GM18861 (cell line): ENCODE measurements at regions not wholly inside any gene's neighbourhood (a gene's known extent, or its start where the extent isn't known, plus 50 kb on each side); places are given as distances from the start of the nearest gene placed in this dataset.

Source experiments
- ATAC-seq: cut with Tn5 transposase; IDR thresholded peaks from one replicate; pipeline ENCODE4 v1.9.1; 2021; ENCODE audit not compliant: unreplicated experiment

DNA sequence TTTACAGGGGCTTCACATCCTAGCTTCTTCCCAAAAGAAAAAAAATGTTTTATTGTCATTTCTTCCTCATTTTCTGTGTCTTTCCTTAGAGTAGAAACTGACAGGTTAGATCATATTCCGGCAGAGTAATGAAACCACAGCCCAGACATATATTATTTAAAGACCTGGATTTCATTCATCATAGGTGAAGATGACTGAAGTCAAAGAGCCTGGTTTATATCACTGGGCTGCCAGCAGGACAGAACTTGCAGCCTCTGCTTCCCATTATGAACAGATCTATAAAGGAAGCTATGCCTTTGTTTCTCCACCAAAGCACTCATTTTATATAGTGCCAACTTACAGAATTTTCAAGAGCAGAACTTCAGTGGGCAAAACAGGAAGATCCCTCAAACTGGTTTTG, 137.9 kb downstream of the METTL4 start:
- no peak for ATAC-seq

DNA sequence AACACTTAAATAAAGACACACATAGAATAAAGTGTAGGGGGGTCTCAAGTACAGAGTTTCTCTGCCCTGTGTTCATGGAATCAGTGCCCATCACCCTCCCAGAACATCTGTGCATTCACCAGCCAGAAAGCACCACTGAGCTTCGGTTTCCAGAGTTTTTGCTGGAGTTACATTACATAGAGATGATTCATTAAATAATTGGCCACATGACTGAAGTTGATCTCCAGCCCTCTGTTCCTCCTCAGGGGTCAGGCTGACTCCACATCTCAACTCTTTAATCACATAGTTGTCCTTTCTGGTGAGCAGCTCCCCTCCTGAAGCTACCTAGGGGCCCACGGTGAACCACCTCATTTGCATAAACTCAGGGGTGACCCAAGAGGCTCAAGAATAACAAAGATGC, 129.8 kb downstream of the METTL4 start:
- no peak for ATAC-seq

DNA sequence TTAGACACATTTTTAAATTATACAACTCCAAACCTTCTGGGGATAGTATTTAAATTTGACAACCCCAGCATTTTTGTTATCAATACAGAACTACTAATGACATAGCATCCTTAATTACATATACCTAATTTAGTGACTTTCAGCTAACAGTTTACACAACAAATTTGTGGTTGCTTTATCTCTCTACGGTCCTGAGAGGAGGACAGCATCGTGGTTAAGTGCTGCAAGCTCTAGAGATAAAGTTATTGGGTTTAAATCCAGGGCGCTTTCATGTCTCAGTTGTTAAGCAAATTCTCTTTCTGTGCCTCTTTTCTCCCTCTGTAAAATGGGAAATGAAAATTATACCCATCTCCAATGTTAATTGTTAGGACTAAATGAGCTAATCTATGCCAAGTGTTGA, 129.3 kb downstream of the METTL4 start:
- no peak for ATAC-seq

DNA sequence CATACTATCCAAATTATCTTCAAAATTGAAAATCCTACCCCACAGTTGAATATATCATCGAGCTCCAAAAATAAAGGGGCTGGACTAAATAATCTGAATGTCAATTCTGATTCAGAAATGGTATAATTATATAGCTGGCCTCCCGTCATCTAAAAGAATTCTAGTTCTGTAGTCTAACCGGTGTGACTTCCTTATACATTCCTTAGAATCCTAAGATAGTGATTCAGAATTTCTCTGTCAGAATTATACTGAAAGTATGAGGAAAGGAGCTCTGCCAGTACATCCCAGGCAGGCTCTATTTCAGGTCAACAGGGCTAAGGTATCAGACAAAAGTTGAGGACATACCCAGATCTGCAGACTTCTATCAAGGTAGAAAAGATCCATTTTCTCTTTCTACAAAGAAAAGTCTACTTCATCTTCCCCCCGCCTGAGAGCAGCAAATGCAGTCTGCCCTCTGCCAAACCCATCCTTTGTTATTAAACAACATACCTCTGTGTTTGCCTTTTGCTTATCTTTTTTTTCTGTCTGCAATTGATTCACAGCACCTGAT, 128.5 kb downstream of the METTL4 start:
- no peak for ATAC-seq

DNA sequence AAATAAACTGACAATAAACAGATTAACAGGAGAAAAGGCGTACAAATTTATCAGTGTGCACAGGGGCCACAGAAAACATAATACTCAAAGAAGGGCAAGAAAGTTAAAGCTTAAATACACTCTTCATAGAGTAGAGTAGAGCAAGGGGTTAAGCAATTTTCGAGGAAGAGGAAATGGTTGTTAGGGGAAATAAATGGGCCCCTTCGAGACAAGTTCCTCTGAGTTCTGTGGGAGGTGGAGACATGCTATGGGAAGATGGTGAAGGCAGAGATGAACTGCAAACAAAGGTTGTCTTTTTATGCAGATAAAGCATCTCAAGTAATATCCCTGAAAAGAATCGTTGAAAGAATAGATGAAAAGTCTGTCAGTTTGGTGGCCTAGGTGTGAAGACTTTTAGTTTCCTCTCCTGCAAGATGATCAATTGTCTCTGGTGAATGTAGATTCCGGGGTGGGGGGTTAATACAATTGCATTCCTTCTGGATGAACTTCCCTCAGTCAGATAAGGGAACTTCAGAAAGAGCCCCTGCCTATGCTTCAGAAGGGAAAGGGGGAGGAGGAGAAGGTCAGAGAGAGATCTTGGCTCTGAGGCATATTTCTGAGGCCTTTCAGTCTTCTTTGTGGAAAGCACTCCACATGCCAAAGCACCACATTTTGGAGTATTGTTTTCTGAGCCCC, 127.0 kb downstream of the METTL4 start:
- no peak for ATAC-seq

DNA sequence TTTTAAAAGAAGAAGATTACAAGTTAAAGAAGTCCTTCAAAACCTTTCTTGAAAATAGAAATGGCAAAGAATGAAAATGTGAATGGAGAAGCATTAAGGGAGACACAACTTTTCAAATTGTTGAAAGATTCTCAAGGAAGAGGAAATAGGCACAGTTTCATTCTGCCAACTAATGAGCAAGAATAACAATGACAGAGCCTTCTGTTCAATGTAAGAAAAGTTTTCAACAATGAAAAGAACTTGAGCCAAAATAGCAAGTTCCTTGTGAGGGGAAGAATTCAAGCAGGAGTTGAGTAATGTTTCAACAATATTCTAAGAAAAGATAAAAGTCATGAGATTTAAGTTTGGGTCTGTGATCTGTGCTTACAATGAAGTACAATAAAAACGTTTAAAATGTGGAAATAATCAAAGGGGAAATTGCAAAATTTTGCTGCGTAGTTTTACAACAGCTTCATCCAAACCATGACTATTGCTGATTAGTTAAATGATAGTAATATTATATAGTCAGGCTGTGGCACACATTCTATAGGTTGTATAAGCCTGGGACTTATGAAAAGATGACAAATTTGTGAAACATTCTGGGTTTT, 122.6 kb downstream of the METTL4 start:
- ATAC-seq: no peak

DNA sequence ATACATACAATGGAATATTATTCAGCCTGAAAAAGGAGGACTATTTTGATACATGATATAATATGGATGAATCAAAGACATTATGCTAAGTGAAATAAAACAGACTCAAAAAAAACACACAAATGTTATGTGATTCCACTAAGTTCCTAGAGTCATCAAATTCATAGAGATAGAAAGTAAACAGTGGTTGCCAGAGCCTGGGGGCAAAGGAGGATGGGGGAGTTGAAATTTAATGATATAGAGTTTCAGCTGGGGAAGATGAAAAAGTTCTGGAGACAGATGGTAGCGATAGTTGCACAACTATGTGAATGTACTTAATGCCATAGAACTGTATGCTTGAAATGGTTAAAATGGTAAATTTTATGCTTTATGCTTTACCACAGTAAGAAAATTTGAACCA, 119.7 kb downstream of the METTL4 start:
- ATAC-seq: no peak

DNA sequence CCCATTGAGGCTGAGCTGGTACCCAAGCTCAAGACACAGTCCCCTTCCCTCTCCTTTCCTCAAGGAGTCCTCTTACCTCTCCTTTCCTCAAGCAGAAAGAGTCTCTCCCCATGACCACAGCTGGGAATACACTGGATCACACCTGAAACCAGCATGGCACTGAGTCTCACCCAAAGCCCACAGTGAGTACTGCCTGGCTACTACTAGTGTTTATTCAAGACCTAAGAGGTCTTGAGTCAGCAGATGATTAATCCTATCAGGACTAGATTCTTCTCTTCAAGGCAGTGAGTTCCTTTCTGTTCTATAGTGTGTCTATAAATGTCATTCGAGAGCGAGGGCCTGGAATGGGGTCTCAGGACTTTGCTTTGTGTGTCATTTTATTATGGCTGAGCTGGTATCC, 111.4 kb downstream of the METTL4 start:
- ATAC-seq: no peak

DNA sequence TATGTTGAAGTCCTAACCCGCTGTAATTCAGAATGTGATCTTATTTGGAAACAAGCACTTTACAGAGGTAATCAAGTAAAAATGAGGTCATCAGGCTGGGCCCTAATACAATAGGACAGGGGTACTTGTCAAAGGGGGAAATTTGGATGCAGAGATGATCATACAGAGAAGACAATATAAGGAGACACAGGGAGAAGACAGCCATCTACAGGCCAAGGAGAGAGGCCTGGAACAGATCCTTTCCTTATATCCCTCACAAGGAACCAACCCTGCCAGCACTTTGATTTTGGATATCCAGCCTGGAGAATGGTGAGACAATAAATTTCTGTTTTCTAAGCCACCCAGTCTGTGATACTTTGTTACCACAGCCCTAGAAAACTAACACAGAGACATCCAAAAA, 104.3 kb downstream of the METTL4 start:
- no peak for ATAC-seq

DNA sequence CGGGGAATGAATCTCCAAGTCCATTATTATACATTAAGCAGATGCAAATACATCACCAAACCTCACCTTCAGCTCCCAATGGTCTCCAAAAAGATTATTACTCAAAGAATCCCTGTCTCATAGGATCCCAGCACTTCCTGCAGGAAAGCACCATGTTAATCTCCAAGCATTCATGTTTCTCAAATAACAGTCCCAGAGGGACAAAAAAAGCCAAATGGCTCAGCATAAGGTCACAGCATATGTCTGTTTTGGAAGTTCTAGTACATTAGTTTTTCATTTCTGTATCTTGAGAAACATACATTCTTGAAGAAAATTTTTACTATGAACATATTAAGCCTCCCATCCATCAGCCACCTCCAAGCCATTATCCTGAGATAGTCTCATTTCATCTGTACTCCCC, 103.3 kb downstream of the METTL4 start:
- ATAC-seq: no peak

DNA sequence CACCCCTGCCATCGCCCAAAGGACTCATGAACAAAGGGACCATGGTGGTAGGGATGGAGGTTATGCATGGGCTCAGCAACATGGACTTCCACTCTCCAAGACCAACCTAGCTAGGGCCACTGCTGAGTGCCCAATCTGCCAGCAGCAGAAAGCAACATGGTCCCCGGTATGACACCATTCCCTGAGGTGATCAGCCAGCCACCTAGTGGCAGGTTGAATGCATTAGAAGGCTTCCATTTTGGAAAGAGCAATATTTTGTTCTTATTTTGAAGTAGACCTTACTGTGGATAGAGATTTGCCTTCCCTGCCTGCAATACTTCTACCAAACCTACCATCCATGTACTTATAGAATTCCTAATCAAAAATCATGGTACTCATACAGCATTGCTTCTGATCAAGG, 99.8 kb downstream of the METTL4 start:
- peak; percentile 59 for ATAC-seq

DNA sequence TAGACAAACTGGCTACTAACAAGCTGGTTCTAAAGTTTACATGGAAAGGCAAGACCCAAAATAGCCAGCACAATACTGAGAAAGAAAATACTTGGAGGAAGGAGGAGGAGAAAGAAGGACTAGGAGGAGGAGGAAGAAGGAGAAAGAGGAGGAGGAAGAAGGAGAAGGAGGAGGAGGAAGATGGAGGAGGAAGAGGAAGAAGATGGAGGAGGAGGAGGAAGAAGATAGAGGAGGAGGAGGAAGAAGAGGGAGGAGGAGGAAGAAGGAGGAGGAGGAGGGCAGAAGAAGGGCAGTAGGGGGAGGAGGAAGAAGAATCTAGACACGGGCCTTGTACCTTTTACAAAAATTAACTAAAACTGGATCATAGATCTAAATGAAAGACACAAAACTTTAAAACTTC, 92.6 kb downstream of the METTL4 start:
- no peak for ATAC-seq

DNA sequence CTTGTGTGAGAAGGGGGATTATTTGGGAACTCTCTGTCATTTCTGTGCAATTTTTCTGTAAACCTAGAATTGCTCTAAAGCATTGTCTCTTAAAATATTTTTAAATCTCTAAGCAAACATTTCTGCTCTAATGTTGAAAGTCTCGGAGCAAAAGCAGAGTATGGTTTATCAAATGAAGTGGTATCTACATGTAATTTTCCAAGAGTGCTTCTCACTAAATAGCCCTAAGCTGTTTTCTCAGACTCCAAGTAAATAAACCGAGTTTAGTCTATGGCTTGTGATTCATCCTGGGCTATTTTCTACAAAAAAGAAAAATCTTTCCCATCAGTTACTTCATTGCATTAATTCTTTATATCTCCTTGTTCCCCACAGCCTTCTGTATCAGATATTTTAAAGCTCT, 90.8 kb downstream of the METTL4 start:
- ATAC-seq: no peak

DNA sequence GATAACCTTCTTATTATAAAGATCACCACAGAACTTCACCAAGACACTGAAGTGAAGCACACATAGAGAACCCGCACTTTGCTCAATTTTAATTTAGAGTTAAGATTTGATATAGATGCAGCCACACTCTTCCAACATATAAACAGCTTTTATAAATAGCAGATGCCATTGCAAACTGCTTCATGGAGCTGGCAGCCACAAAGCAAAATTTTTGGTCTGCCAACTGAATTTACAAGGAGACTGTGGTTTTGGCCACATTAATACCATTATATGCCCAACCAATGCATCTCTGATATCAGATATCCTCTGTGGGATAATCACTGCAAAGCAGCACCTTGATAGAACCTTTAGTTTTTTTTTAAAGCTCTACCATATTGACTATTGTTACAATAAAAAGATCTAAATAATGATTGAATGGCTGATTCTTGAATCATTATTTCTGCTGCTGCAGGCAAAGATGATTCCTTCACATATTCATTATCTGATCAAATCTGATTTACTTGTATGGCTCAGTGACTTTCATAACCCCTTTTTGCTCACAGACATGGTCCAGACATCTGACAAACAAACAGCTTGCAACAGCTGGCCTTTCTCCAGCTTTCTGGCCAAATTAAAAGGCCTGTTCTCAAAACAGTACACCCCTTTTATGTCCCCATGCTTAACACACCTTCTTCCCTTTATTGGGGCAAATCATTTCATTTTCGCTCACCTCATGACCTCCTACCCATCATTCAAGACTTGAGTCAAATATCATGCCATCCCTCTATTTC, 88.4 kb downstream of the METTL4 start:
- no peak for ATAC-seq

DNA sequence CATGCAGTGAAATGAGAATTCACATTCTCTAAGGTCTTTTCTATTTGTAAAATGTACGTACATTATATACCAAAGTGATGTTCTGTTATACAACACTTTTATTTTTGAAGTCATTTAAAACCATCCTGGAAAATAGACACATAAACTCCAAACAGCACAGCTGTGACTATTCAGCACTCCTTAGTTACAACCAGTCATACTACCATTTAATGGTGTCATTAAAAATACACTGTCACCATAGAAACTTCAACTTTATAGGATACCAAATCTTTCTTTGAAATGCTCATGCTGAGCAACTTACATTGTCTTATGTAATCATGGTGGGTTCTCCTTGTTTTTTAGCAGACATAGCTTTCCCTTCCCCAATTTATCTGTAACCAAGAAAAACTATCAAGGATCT, 85.3 kb downstream of the METTL4 start:
- ATAC-seq: no peak

DNA sequence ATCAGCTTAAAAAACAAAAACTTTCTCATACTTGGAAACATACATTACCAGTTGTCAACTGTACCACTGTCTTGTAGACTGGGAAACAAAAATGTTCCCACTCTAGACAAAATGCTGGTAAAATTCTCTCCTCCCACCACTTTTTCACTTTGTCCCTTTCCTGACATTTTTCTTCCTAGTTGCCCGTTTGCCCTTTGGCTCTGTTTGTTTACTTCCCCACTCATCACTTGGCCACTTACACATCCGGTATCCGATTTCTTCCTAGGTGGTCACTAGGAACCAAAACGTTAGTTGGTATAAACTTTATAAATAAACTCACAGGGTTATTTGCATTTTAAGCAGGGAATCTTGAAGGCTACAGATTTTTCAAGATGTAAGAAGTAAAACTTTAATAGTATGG, 84.9 kb downstream of the METTL4 start:
- no peak for ATAC-seq
